Endothelial cell of umbilical vein (primary cell): ENCODE measurements at regions not wholly inside any gene's neighbourhood (a gene's known extent, or its start where the extent isn't known, plus 50 kb on each side); places are given as distances from the start of the nearest gene placed in this dataset.

ENCODE experiments used
- MYC ChIP-seq: IDR thresholded peaks from one replicate; pipeline ENCODE4 v1.6.1; 2011; ENCODE audit warnings: mild to moderate bottlenecking, low read depth, low read length
- POLR2AphosphoS5 ChIP-seq: IDR thresholded peaks from 2 replicates; pipeline ENCODE4 v1.6.1; 2012; ENCODE audit warnings: low read depth, mild to moderate bottlenecking, control low read depth, low read length, moderate library complexity; ENCODE audit not compliant: insufficient read depth
- TF ChIP-seq, protein P1 (sequence below), 2 donors: IDR thresholded peaks; 1 replicate in 1 of 2; 2 replicates in 1 of 2; pipeline ENCODE4 v1.5.1; 2011; ENCODE audit warnings: low read length in 2 of 2, mild to moderate bottlenecking in 2 of 2, moderate library complexity in 2 of 2, control low read depth in 1 of 2, inconsistent platforms in 1 of 2, low read depth in 1 of 2; ENCODE audit not compliant: insufficient read depth in 1 of 2; ENCODE audit errors: extremely low read depth in 1 of 2

DNA sequence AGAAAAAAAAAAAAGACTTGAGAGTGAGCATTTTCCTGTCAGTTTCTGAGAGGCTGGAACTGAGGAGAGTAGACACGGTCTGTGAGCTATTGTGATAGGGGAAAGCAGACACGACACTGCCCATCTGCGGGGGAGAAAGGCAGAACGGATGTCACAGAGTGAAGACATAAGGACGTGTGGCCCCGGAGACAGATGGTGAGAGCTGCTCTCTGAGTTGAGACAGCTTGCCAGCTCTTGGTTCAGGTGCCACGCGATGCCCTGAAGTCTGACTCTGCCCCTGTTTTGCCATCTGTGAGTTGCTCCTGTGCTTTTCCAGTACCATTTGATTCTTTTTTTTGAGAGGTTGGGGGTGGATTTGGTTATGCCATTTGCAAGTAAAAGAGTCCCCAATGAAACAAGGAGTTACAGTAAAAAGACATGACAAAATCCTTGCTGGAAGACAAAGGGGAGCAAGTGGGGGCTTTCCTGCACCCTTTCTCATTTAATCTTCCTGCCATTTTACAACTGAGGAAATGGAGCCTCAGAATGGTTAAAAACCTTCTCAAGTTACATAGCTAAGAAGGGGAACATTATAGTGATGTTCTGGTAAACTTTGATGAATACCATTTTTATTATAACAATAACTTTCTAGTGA, 128.9 kb upstream of the DNAH14 start:
- no peak for TF ChIP-seq MYC
- TF ChIP-seq, protein P1, sequence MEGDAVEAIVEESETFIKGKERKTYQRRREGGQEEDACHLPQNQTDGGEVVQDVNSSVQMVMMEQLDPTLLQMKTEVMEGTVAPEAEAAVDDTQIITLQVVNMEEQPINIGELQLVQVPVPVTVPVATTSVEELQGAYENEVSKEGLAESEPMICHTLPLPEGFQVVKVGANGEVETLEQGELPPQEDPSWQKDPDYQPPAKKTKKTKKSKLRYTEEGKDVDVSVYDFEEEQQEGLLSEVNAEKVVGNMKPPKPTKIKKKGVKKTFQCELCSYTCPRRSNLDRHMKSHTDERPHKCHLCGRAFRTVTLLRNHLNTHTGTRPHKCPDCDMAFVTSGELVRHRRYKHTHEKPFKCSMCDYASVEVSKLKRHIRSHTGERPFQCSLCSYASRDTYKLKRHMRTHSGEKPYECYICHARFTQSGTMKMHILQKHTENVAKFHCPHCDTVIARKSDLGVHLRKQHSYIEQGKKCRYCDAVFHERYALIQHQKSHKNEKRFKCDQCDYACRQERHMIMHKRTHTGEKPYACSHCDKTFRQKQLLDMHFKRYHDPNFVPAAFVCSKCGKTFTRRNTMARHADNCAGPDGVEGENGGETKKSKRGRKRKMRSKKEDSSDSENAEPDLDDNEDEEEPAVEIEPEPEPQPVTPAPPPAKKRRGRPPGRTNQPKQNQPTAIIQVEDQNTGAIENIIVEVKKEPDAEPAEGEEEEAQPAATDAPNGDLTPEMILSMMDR (IDR thresholded peaks at IDR 0.05; ENCODE audit: extremely low read depth in 1 of 2, insufficient read depth in 1 of 2, low read depth in 1 of 2, low read length in 2 of 2), result no peak
- no peak for TF ChIP-seq POLR2AphosphoS5
